Motor neuron (in vitro differentiated cells): ENCODE measurements at regions not wholly inside any gene's neighbourhood (a gene's known extent, or its start where the extent isn't known, plus 50 kb on each side); places are given as distances from the start of the nearest gene placed in this dataset.
"Not testable (repeated sequence)": the region's sequence is repeated elsewhere in the genome, so short reads cannot be mapped to it uniquely, and the experiment has no call there.

Experiments used
- ATAC-seq, 8 experiments: fragments of 200-7000 bp; cut with Tn5 transposase; replicated peaks in 6 of 8; 2 replicates each; pipeline ENCODE4 v1.8.0; 2021; ENCODE audit warnings: mild to moderate bottlenecking in 8 of 8, moderate library complexity in 8 of 8
- H3K27ac ChIP-seq, 2 donors: fragments of 250-450 bp; sonication (Bioruptor Pico); 2 replicates each; pipeline ENCODE4 v1.9.0; 2021; ENCODE audit warnings: antibody characterized with exemption in 2 of 2, mild to moderate bottlenecking in 2 of 2, moderate library complexity in 1 of 2
- H3K4me1 ChIP-seq, 2 donors: fragments of 250-450 bp; sonication (Bioruptor Pico); replicated peaks in 1 of 2; 2 replicates each; pipeline ENCODE4 v1.6.1; 2021; ENCODE audit warnings: antibody characterized with exemption in 2 of 2, mild to moderate bottlenecking in 2 of 2, moderate library complexity in 1 of 2
- H3K4me3 ChIP-seq, 5 donors: fragments of 250-450 bp; sonication (Bioruptor Pico); 2 replicates each; pipeline ENCODE4 v1.9.0; 2021; ENCODE audit warnings: antibody characterized with exemption in 5 of 5, mild to moderate bottlenecking in 5 of 5, moderate library complexity in 4 of 5
- WGBS, 10 experiments: fragments of 450-650 bp; shearing (Covaris generic); methylation state at CpG; one replicate each; pipeline ENCODE4 v1.0.0; 2022; 5-methylcytosine and 5-hydroxymethylcytosine counted together
- in situ Hi-C, 9 experiments: fragments of 400-800 bp; cut with MboI; loops; one replicate each; pipeline ENCODE4 v1.15.0; 2021; ENCODE audit warnings: low sequenced_read_pairs in 9 of 9, low pct_unique_long_range_greater_than_20kb in 2 of 9; ENCODE audit not compliant: unreplicated experiment in 9 of 9

DNA sequence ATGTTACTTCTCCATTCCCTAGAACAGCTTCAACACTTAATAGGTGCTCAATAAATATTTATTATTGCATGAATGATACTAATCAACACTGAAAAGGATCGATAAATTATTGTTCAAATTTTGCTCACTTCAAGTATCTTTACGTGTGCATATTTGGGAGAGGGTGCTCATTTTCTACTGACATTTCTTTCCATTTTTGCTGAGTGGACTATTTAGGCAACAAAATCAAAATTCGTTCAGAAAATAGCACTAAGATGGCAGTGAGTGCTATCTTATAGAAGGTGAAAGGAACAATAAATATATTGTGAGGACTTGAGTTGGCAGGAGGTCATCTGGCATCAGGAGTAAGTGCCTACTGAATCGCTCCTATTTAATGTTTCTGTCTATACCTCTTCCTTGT lies 501.9 kb upstream of the IRAK1BP1 start:
- in situ Hi-C loops: no loop called here
- 7 to 100% (median 69%) methylated on average over 1 to 4 of the region's 4 CpGs for WGBS, 10 experiments
- ATAC-seq: no peak
- no peak overlapping the region for H3K27ac ChIP-seq
- H3K4me3 ChIP-seq: no peak overlapping the region
- no peaks in the 10 kb centered on the region for H3K4me1 ChIP-seq

DNA sequence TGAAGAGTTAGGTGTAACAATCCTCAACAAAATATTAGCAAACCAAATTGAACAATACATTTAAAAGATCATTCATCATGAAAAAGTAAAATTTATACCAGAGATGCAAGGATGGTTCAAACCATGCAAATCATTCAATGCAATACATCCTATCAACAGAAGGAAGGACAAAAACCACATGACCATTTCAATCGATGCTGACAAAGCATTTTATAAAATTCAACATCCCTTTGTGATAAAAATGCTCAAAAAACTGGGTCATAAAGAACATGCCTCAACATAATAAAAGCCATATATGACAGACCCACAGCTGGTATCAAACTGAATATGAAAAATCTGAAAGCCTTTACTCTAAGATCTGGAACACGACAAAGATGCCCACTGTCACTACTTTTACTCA lies 490.3 kb upstream of the IRAK1BP1 start:
- no peak overlapping the region for H3K4me3 ChIP-seq
- ATAC-seq: no peak
- in situ Hi-C loops: no loop called here
- H3K4me1 ChIP-seq: no peaks in the 10 kb centered on the region
- H3K27ac ChIP-seq: no peak overlapping the region
- 0 to 78% (median 64%) methylated on average over 1 to 2 of the region's 2 CpGs; no CpG with 5 or more reads in 1 of the 10 experiments for WGBS, 10 experiments

GRCh38 chr6:78379982-78380381 lies 487.4 kb upstream of the IRAK1BP1 start:
- Histone ChIP-seq H3K4me1 (no peaks in the 10 kb centered on the region), H3K27ac (no peak overlapping the region), H3K4me3 (no peak overlapping the region)
- peak in 2 of 8 experiments; percentile 73 to 87 for ATAC-seq
- in situ Hi-C loops: no loop called here

GRCh38 chr6:78380541-78380940 lies 486.8 kb upstream of the IRAK1BP1 start:
- Histone ChIP-seq H3K4me3 (no peak overlapping the region), H3K27ac (no peak overlapping the region), H3K4me1 (no peaks in the 10 kb centered on the region)
- WGBS, 10 experiments: 0 to 73% (median 40%) methylated on average over 1 to 2 of the region's 2 CpGs; no CpG with 5 or more reads in 3 of the 10 experiments
- ATAC-seq: peak in 2 of 8 experiments; percentile 70 to 90
- in situ Hi-C loops: no loop called here

GRCh38 chr6:78383968-78384367 lies 483.4 kb upstream of the IRAK1BP1 start:
- WGBS, 10 experiments: 0 to 50% (median 35%) methylated on average over 1 to 2 of the region's 2 CpGs; no CpG with 5 or more reads in 2 of the 10 experiments
- no peak for ATAC-seq
- H3K4me1 ChIP-seq: no peaks in the 10 kb centered on the region
- H3K27ac ChIP-seq: no peak overlapping the region
- H3K4me3 ChIP-seq: no peak overlapping the region
- in situ Hi-C loops: no loop called here

DNA sequence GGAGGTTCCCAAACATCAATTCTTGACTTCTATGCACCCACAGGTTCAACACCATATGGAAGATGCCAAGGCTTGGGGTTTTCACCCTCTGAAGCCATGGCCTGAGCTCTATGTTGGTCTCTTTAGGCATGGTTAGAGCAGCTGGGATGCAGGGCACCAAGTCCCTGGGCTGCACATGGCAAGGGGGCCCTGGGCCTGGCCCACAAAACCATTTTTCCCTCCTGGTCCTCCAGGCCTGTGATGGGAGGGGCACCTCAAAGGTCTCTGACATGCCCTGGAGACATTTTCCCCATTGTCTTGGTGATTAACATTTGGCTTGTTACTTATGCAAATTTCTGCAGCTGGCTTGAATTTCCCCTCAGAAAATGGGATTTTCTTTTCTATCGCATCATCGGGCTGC lies 480.5 kb upstream of the IRAK1BP1 start:
- in situ Hi-C loops, ATAC-seq, H3K27ac ChIP-seq, H3K4me1 ChIP-seq, H3K4me3 ChIP-seq: not testable (repeated sequence)
- WGBS, 10 experiments: 69 to 100% (median 97%) methylated on average over 1 to 2 of the region's 2 CpGs; no CpG with 5 or more reads in 2 of the 10 experiments

- Histone ChIP-seq H3K4me1 (no peaks in the 10 kb centered on the region), H3K27ac (no peak overlapping the region), H3K4me3 (no peak overlapping the region)
- ATAC-seq: no peak
- in situ Hi-C loops: no loop called here
- WGBS, 10 experiments: 9 to 86% (median 53%) methylated on average over 1 of the region's 1 CpG; no CpG with 5 or more reads in 2 of the 10 experiments
Observed at GRCh38 chr6:78390066-78390465, 477.3 kb upstream of the IRAK1BP1 start.

DNA sequence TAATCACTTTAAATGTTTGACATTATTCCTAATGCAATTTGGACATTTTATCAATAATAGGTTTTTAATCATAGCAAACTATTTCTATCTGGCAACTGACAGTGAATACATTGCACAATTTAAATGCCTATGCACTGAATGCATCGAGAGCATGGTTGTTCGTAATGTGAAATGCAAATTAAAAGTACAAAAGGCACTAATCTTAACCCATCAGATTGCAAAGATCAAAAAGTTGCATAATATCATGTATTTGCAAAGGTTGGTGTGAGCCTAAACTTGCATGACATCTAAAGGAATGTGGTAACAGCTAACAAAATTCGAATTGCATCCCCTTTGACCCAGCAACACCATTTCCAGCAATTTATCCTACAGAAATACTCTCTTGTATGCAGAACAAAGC lies 469.9 kb upstream of the IRAK1BP1 start:
- Histone ChIP-seq H3K4me3 (no peak overlapping the region), H3K27ac (no peak overlapping the region), H3K4me1 (no peaks in the 10 kb centered on the region)
- in situ Hi-C loops: no loop called here
- ATAC-seq: peak in 2 of 8 experiments; percentile 41 to 68
- 0 to 64% (median 20%) methylated on average over 3 of the region's 3 CpGs; no CpG with 5 or more reads in 3 of the 10 experiments for WGBS, 10 experiments

- no peak overlapping the region for H3K27ac ChIP-seq
- WGBS, 10 experiments: 0 to 100% (median 71%) methylated on average over 1 to 2 of the region's 2 CpGs; no CpG with 5 or more reads in 2 of the 10 experiments
- in situ Hi-C loops: no loop called here
- no peak overlapping the region for H3K4me3 ChIP-seq
- ATAC-seq: no peak
- H3K4me1 ChIP-seq: no peaks in the 10 kb centered on the region
Observed at GRCh38 chr6:78398292-78398691, 469.1 kb upstream of the IRAK1BP1 start.

DNA sequence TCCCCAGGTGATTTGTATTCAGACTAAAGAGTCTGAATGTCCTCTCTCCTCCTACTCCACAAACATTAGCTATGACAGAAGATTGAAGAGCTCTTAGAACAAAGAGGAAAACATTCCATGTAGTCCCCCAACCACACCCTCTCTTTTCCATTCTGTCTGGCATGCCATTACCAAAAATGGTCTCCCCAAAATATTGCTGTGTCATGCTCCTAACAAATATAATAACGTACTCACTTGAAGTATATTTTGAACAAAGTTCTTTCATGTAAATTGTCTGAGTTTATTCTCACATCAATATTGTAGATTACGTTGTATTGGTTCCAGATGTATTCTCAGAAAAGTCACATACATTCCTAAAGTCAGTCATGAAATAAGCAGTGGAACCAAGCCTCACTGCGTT lies 467.3 kb upstream of the IRAK1BP1 start:
- Histone ChIP-seq H3K27ac (no peak overlapping the region), H3K4me3 (no peak overlapping the region), H3K4me1 (no peaks in the 10 kb centered on the region)
- peak in 1 of 8 experiments; percentile 29 for ATAC-seq
- in situ Hi-C loops: no loop called here
- WGBS, 10 experiments: 0 to 100% (median 75%) methylated on average over 1 to 3 of the region's 3 CpGs; no CpG with 5 or more reads in 1 of the 10 experiments

DNA sequence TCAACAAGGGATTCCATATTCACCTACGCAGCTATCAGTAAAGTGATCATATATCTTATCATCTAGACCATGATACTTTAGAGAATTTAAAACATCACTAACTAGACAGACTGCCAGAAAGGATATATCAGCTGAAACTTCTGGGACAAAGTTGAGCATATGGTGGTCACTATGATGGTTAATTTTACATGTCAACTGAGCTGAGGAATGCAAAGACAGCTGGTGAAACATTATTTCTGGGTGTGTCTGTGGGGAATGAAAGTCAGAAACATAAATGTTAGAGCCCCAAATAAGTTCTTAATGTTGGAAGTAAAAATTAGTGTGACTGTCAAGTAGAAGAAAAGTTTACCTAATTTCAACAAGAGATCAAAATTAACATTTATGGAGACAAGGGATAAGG lies 440.0 kb upstream of the IRAK1BP1 start:
- Histone ChIP-seq H3K27ac (no peak overlapping the region), H3K4me1 (no peaks in the 10 kb centered on the region), H3K4me3 (no peak overlapping the region)
- 44 to 100% (median 100%) methylated on average over 1 of the region's 1 CpG; no CpG with 5 or more reads in 3 of the 10 experiments for WGBS, 10 experiments
- ATAC-seq: no peak
- in situ Hi-C loops: no loop called here

- H3K4me3 ChIP-seq: no peak overlapping the region
- H3K4me1 ChIP-seq: no peaks in the 10 kb centered on the region
- in situ Hi-C loops: no loop called here
- ATAC-seq: no peak
- WGBS, 10 experiments: 0 to 50% (median 20%) methylated on average over 1 of the region's 1 CpG; no CpG with 5 or more reads in 3 of the 10 experiments
- no peak overlapping the region for H3K27ac ChIP-seq
Observed at GRCh38 chr6:78430521-78430920, 436.8 kb upstream of the IRAK1BP1 start.

- no peak overlapping the region for H3K27ac ChIP-seq
- H3K4me3 ChIP-seq: no peak overlapping the region
- in situ Hi-C loops: no loop called here
- peak in 1 of 8 experiments; percentile 17 for ATAC-seq
- H3K4me1 ChIP-seq: no peaks in the 10 kb centered on the region
- WGBS, 10 experiments: 25 to 100% (median 86%) methylated on average over 1 to 2 of the region's 2 CpGs; no CpG with 5 or more reads in 1 of the 10 experiments
Observed at GRCh38 chr6:78435671-78436070, 431.7 kb upstream of the IRAK1BP1 start.

- peak in 3 of 8 experiments; percentile 47 to 73 (median 49) for ATAC-seq
- in situ Hi-C loops: no loop called here
- no peak overlapping the region for H3K4me3 ChIP-seq
- H3K4me1 ChIP-seq: no peaks in the 10 kb centered on the region
- no peak overlapping the region for H3K27ac ChIP-seq
Observed at GRCh38 chr6:78436335-78436734, 431.0 kb upstream of the IRAK1BP1 start.
